ENCODE measurements at regions not wholly inside any gene's neighbourhood (a gene's known extent, or its start where the extent isn't known, plus 50 kb on each side); places are given as distances from the start of the nearest gene placed in this dataset.
A peak's percentile ranks its signal among the peaks of the same experiment; 100 is the strongest.

DNA sequence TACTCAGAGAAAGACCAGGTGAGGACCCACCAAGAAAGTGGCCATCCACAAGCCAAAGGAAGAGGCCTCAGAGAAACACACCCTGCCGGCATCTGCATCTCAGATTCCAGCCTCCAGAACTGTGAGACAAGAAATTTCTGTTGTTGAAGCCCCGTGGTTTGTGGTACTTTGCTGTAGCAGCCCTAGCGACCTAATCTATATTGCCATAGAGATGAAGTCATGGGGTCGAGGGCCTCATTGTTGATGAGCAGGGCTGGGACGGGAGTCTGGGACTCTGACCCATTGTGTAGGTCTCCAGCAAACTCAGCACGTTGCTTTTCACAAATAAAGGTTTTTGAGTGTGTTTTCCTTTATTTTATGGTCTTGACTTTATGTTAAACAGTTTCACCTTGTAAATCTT lies 174.9 kb downstream of the TNFSF13B start:
- TF ChIP-seq EZH2phosphoT487 (IDR thresholded peaks at IDR 0.05; ENCODE audit: low read depth, severe bottlenecking, unreplicated experiment) (no peak), EZH2 (IDR thresholded peaks at IDR 0.05; ENCODE audit: borderline replicate concordance) (no peak)
- TF ChIP-seq, protein P1, sequence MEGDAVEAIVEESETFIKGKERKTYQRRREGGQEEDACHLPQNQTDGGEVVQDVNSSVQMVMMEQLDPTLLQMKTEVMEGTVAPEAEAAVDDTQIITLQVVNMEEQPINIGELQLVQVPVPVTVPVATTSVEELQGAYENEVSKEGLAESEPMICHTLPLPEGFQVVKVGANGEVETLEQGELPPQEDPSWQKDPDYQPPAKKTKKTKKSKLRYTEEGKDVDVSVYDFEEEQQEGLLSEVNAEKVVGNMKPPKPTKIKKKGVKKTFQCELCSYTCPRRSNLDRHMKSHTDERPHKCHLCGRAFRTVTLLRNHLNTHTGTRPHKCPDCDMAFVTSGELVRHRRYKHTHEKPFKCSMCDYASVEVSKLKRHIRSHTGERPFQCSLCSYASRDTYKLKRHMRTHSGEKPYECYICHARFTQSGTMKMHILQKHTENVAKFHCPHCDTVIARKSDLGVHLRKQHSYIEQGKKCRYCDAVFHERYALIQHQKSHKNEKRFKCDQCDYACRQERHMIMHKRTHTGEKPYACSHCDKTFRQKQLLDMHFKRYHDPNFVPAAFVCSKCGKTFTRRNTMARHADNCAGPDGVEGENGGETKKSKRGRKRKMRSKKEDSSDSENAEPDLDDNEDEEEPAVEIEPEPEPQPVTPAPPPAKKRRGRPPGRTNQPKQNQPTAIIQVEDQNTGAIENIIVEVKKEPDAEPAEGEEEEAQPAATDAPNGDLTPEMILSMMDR (IDR thresholded peaks at IDR 0.05; ENCODE audit: poor library complexity): no peak
- Histone ChIP-seq H3K79me2 (no peaks in the 10 kb centered on the region), H3K27me3 (no peaks in the 10 kb centered on the region), H3K9me3 (ENCODE audit: low read depth) (no peaks in the 10 kb centered on the region), H3K4me1 (ENCODE audit: insufficient read depth) (no peaks in the 10 kb centered on the region), H3K27ac (no peak overlapping the region), H3K36me3 (replicated peaks; ENCODE audit: insufficient read depth, low read depth) (no peaks in the 10 kb centered on the region), H3K4me3 (no peak overlapping the region), H4K20me1 (ENCODE audit: insufficient read depth, poor library complexity, severe bottlenecking) (no peaks in the 10 kb centered on the region), H3K4me2 (no peak overlapping the region), H3K9me2 (replicated peaks; ENCODE audit: insufficient read depth) (no peaks in the 10 kb centered on the region), H2AFZ (no peak overlapping the region)
- DNase-seq (ENCODE audit: low spot score): peak; percentile 39
- 60% methylated on average over 6 of the region's 6 CpGs for WGBS (ENCODE audit: low lambda C conversion rate, missing lambda C conversion rate)

DNA sequence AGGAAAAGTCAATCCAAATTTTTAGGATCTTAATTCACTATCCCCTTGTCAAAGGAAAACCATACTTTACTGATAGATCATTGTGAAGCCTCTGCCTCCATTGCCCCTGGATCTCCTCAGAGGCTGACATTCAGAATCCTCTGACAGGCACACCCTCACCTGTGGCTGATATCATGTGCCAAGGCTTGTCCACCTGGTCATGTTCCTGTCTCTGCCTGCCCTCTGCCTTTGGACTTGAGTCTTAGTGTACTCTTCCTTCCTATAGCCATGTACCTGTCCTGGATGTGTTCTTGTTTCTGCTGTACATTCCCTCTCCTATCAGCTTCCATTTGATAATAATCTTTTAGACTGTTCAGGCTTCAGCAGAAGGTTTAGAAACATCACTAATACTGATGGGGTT lies 179.4 kb downstream of the TNFSF13B start:
- H3K79me2 ChIP-seq: no peaks in the 10 kb centered on the region

DNA sequence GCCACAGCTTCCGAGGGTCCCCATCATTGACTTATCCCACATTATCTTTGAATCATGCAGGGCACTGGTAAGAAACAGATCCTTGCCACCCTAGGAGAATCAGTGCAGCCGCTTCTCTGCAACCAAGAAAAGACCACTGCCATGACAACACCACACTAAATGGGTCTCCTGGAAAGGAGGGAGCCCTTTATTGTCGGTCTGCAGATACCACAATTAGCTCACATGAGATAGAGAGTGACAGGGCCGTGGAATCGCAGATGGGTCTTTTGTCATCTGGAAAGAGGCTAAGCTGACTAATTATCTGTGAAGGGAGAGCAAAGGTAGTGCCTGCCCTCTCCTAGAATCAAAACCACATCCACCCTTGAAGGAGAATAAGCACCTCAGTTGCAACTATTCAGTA lies 178.3 kb upstream of the MYO16 start:
- Histone ChIP-seq H4K20me1 (ENCODE audit: insufficient read depth, poor library complexity, severe bottlenecking) (no peaks in the 10 kb centered on the region), H3K79me2 (no peaks in the 10 kb centered on the region), H2AFZ (no peak overlapping the region), H3K4me2 (no peak overlapping the region), H3K27ac (no peak overlapping the region), H3K36me3 (replicated peaks; ENCODE audit: insufficient read depth, low read depth) (no peaks in the 10 kb centered on the region), H3K4me3 (no peak overlapping the region), H3K4me1 (ENCODE audit: insufficient read depth) (no peaks in the 10 kb centered on the region), H3K9me3 (ENCODE audit: low read depth) (no peaks in the 10 kb centered on the region), H3K9me2 (replicated peaks; ENCODE audit: insufficient read depth) (no peaks in the 10 kb centered on the region), H3K27me3 (no peaks in the 10 kb centered on the region)
- WGBS (ENCODE audit: low lambda C conversion rate, missing lambda C conversion rate): 90% methylated on average over 5 of the region's 5 CpGs
- no peak for DNase-seq (ENCODE audit: low spot score)
- TF ChIP-seq EZH2 (IDR thresholded peaks at IDR 0.05; ENCODE audit: borderline replicate concordance): no peak

More for the DNA sequence above, 179.4 kb downstream of the TNFSF13B start:
- Histone ChIP-seq H3K4me2 (no peak overlapping the region), H3K4me1 (ENCODE audit: insufficient read depth) (no peaks in the 10 kb centered on the region), H2AFZ (no peak overlapping the region), H3K27ac (no peak overlapping the region), H4K20me1 (ENCODE audit: insufficient read depth, poor library complexity, severe bottlenecking) (no peaks in the 10 kb centered on the region), H3K27me3 (no peaks in the 10 kb centered on the region), H3K4me3 (no peak overlapping the region), H3K9me3 (ENCODE audit: low read depth) (no peaks in the 10 kb centered on the region), H3K36me3 (replicated peaks; ENCODE audit: insufficient read depth, low read depth) (no peaks in the 10 kb centered on the region), H3K9me2 (replicated peaks; ENCODE audit: insufficient read depth) (no peaks in the 10 kb centered on the region)
- DNase-seq (ENCODE audit: low spot score): no peak
- TF ChIP-seq EZH2 (IDR thresholded peaks at IDR 0.05; ENCODE audit: borderline replicate concordance) (no peak), EZH2phosphoT487 (IDR thresholded peaks at IDR 0.05; ENCODE audit: low read depth, severe bottlenecking, unreplicated experiment) (no peak)
- TF ChIP-seq, protein P1 (IDR thresholded peaks at IDR 0.05; ENCODE audit: poor library complexity): no peak

DNA sequence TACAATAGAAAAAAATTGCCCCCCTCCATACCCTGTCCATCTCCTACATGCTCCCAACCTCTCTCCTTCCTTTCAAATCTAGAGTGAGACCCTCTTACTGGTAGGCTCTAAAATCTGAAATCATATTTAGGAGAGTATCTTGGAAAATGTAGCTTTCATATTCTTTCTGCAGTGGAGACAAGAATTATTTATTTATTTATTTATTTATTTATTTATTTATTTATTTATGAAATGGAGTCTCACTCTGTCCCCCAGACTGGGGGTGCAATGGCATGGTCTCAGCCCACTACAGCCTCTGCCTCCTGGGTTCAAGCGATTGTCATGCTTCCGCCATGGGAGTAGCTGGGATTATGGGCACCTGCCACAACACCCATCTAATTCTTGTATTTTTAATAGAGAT lies 174.1 kb upstream of the MYO16 start:
- Histone ChIP-seq H3K9me3 (ENCODE audit: low read depth) (no peaks in the 10 kb centered on the region), H3K27me3 (no peaks in the 10 kb centered on the region), H3K79me2 (no peaks in the 10 kb centered on the region), H3K4me3 (no peak overlapping the region), H3K27ac (no peak overlapping the region), H3K9me2 (replicated peaks; ENCODE audit: insufficient read depth) (no peaks in the 10 kb centered on the region), H3K4me1 (ENCODE audit: insufficient read depth) (no peaks in the 10 kb centered on the region), H3K4me2 (no peak overlapping the region), H2AFZ (no peak overlapping the region), H3K36me3 (replicated peaks; ENCODE audit: insufficient read depth, low read depth) (no peaks in the 10 kb centered on the region), H4K20me1 (ENCODE audit: insufficient read depth, poor library complexity, severe bottlenecking) (no peaks in the 10 kb centered on the region)
- no peak for DNase-seq (ENCODE audit: low spot score)
- WGBS (ENCODE audit: low lambda C conversion rate, missing lambda C conversion rate): 98% methylated on average over 2 of the region's 2 CpGs
- TF ChIP-seq EZH2 (IDR thresholded peaks at IDR 0.05; ENCODE audit: borderline replicate concordance): no peak
- TF ChIP-seq, protein P1 (IDR thresholded peaks at IDR 0.05; ENCODE audit: poor library complexity): no peak
- TF ChIP-seq EZH2phosphoT487 (IDR thresholded peaks at IDR 0.05; ENCODE audit: low read depth, severe bottlenecking, unreplicated experiment): no peak
